CD8-positive, alpha-beta memory T cell (primary cell): ENCODE measurements at regions not wholly inside any gene's neighbourhood (a gene's known extent, or its start where the extent isn't known, plus 50 kb on each side); places are given as distances from the start of the nearest gene placed in this dataset.

Experiments
- CTCF ChIA-PET: fragments of 350-600 bp; sonication (Branson Sonifier 250); formaldehyde crosslinking; loops from one replicate; lab custom pipeline; 2021; ENCODE audit warnings: antibody characterized with exemption; lab: Charles Lee
- POLR2A ChIA-PET: fragments of 350-600 bp; sonication (Branson Sonifier 250); formaldehyde crosslinking; loops from one replicate; lab custom pipeline; 2021; ENCODE audit warnings: antibody characterized with exemption; lab: Charles Lee
- DNase-seq, 5 donors: peaks; one replicate each; pipeline versions ENCODE4 v3.0.0 to v3.0.0-alpha.2; 2020 to 2022; ENCODE audit warnings: mixed read lengths in 1 of 5
- H3K27ac ChIP-seq: one replicate; pipeline ENCODE4 v1.7.0; 2013; ENCODE audit warnings: low read depth, mild to moderate bottlenecking, low read length, moderate library complexity
- H3K27me3 ChIP-seq: 2 replicates; pipeline ENCODE4 v1.7.0; 2013; ENCODE audit warnings: low read length, mild to moderate bottlenecking; ENCODE audit not compliant: insufficient read depth, poor library complexity, severe bottlenecking
- H3K36me3 ChIP-seq: 2 replicates; pipeline ENCODE4 v1.7.0; 2013; ENCODE audit warnings: mild to moderate bottlenecking, low read length, moderate library complexity; ENCODE audit not compliant: insufficient read depth
- H3K4me1 ChIP-seq: 2 replicates; pipeline ENCODE4 v1.7.0; 2013; ENCODE audit warnings: mild to moderate bottlenecking, low read length, moderate library complexity; ENCODE audit not compliant: insufficient read depth
- H3K4me3 ChIP-seq: 2 replicates; pipeline ENCODE4 v1.7.0; 2013; ENCODE audit warnings: mild to moderate bottlenecking, low read length
- H3K9me3 ChIP-seq: 2 replicates; pipeline ENCODE4 v1.7.0; 2013; ENCODE audit warnings: mild to moderate bottlenecking, low read length
- H3K27ac Mint-ChIP-seq, 8 donors: one replicate each; pipeline ENCODE4 v1.8.0; 2020 to 2021; ENCODE audit warnings: mixed read lengths in 8 of 8, mild to moderate bottlenecking in 6 of 8, inconsistent platforms in 3 of 8, moderate library complexity in 3 of 8
- H3K27me3 Mint-ChIP-seq, 2 donors: one replicate each; pipeline ENCODE4 v1.8.0; 2020 to 2021; ENCODE audit warnings: mixed read lengths in 2 of 2, mild to moderate bottlenecking in 1 of 2, moderate library complexity in 1 of 2
- H3K36me3 Mint-ChIP-seq, 3 donors: one replicate each; pipeline ENCODE4 v1.8.0; 2020 to 2021; ENCODE audit warnings: mixed read lengths in 3 of 3, inconsistent platforms in 1 of 3, mild to moderate bottlenecking in 1 of 3
- H3K4me1 Mint-ChIP-seq, 3 donors: one replicate each; pipeline ENCODE4 v1.8.0; 2020 to 2021; ENCODE audit warnings: mixed read lengths in 3 of 3, inconsistent platforms in 1 of 3, mild to moderate bottlenecking in 1 of 3
- H3K4me3 Mint-ChIP-seq, 7 donors: one replicate each; pipeline ENCODE4 v1.8.0; 2020 to 2021; ENCODE audit warnings: mixed read lengths in 7 of 7, mild to moderate bottlenecking in 6 of 7, moderate library complexity in 4 of 7, inconsistent platforms in 2 of 7
- H3K9me3 Mint-ChIP-seq, 5 donors: one replicate each; pipeline ENCODE4 v1.8.0; 2020 to 2022; ENCODE audit warnings: mixed read lengths in 5 of 5, mild to moderate bottlenecking in 3 of 5, moderate library complexity in 2 of 5, inconsistent platforms in 1 of 5

DNA sequence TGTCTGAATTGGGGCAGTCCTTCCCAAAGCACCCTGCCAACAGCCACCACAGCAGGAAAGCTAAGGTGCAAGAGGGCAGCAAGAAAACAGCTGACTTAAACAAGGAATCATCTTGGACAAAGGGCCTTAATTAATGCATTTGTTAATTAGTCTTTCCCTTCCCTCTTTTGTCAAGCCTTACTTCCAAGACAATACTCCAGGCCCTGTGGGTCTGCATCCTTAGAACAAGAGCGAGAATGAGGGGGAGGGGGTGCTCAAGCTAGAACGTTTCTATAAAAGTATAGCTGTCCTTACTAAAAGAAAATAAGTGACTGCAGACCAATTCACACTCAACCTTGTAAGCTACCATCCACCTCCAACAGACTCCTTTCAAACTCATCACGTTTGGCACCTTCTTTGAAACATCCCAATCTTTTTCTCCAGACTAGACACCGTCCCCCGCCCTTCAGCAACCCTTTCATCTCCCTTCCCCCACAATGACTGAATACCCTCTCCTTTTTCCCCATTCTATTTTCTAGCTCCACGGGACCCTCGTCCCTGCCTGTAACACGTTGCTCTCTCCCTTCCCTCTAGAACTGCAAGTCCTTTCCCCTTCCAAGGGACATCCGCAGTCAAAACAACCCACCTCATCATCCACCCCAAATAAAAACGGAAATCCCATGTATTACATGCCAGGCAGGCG is 85.7 kb upstream of the RNF38 start:
- ChIA-PET POLR2A (interaction anchor here (0.7 to 3.6 kb wide), 4 partner anchors 14 to 228 kb away, joined by 3 to 24 read pairs (median 7); no protein-coding TSS in a partner anchor), CTCF (interaction anchor here (0.9 to 4.2 kb wide), 8 partner anchors 12 to 78 kb away, joined by 3 to 22 read pairs (median 4); no protein-coding TSS in a partner anchor)
- Mint-ChIP-seq H3K9me3 (no peaks in the 10 kb centered on the region), H3K36me3 (peaks cover 0 to 11% (median 0%) of the 10 kb centered on the region in 3 donors), H3K4me1 (peaks cover 64 to 75% (median 71%) of the 10 kb centered on the region in 3 donors), H3K27me3 (peaks cover 0 to 6% of the 10 kb centered on the region in 2 donors), H3K4me3 (peak overlapping the region; percentile 76 to 95 (median 90)), H3K27ac (peak overlapping the region; percentile 67 to 99 (median 92))
- H3K27me3 ChIP-seq = no peaks in the 10 kb centered on the region
- peaks cover 44% of the 10 kb centered on the region for H3K4me1 ChIP-seq
- no peak for DNase-seq
- no peaks in the 10 kb centered on the region for H3K9me3 ChIP-seq
- H3K4me3 ChIP-seq = peak overlapping the region; percentile 57
- peak overlapping the region; percentile 70 for H3K27ac ChIP-seq
- no peaks in the 10 kb centered on the region for H3K36me3 ChIP-seq

DNA sequence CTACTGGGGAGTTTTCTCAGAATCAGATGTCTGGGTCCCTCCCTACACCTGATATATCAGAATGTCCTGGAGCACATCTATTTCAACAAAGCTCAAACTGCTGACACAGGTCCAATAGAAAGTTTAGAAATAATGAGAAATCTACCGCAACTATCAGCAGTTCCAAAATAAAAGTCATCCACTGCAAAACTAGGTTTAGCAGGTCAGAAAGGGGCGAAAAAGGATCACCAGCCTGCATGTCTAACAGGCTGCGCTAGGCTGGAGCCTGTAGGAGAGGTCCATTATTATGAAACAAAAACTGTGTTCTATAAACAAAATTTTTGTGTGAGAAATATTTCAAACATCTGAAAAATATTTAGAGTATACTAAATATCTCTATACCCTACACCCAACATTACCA is 84.1 kb upstream of the RNF38 start:
- peaks cover 42% of the 10 kb centered on the region for H3K4me1 ChIP-seq
- H3K36me3 Mint-ChIP-seq = peaks cover 0 to 11% (median 0%) of the 10 kb centered on the region in 3 donors
- POLR2A ChIA-PET = no interaction called here
- no peaks in the 10 kb centered on the region for H3K9me3 Mint-ChIP-seq
- H3K4me1 Mint-ChIP-seq = peaks cover 61 to 72% (median 71%) of the 10 kb centered on the region in 3 donors
- CTCF ChIA-PET = no interaction called here
- peak overlapping the region in 6 of 8 donors; percentile 21 to 82 (median 48) for H3K27ac Mint-ChIP-seq
- H3K27me3 ChIP-seq = no peaks in the 10 kb centered on the region
- peaks cover 0 to 6% of the 10 kb centered on the region in 2 donors for H3K27me3 Mint-ChIP-seq
- no peaks in the 10 kb centered on the region for H3K9me3 ChIP-seq
- H3K4me3 Mint-ChIP-seq = peak overlapping the region in 2 of 7 donors; percentile 1 to 70
- DNase-seq = no peak
- H3K27ac ChIP-seq = no peak overlapping the region
- no peaks in the 10 kb centered on the region for H3K36me3 ChIP-seq
- H3K4me3 ChIP-seq = no peak overlapping the region

DNA sequence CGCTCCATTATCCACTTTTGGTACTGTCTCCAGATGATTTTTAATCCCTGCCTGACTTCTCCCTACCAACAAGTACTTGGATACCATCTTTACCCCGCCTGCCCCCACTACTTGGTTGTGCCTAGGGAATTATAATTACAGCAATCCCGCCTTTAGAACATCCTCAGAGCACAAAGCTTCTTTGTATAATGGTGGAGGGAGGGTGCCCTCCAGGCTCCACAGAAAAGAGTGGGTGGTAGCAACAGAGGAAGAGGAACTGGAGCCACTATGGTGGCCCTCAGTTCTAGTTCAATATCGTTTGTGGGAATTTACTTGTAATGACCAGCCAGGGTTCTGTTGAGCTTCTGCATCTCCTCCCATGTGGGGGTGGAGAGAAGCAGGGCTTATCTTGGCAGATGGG is 79.0 kb upstream of the RNF38 start:
- Histone ChIP-seq H3K4me3 (no peak overlapping the region), H3K4me1 (peaks cover 14% of the 10 kb centered on the region), H3K27me3 (no peaks in the 10 kb centered on the region), H3K36me3 (no peaks in the 10 kb centered on the region), H3K27ac (no peak overlapping the region), H3K9me3 (no peaks in the 10 kb centered on the region)
- no peak for DNase-seq
- ChIA-PET POLR2A (no interaction called here), CTCF (no interaction called here)
- peak overlapping the region in 1 of 7 donors; percentile 41 for H3K4me3 Mint-ChIP-seq
- peaks cover 34 to 46% (median 42%) of the 10 kb centered on the region in 3 donors for H3K4me1 Mint-ChIP-seq
- no peaks in the 10 kb centered on the region for H3K9me3 Mint-ChIP-seq
- peaks cover 0 to 8% (median 0%) of the 10 kb centered on the region in 3 donors for H3K36me3 Mint-ChIP-seq
- peak overlapping the region in 7 of 8 donors; percentile 1 to 81 (median 44) for H3K27ac Mint-ChIP-seq
- H3K27me3 Mint-ChIP-seq = no peaks in the 10 kb centered on the region

DNA sequence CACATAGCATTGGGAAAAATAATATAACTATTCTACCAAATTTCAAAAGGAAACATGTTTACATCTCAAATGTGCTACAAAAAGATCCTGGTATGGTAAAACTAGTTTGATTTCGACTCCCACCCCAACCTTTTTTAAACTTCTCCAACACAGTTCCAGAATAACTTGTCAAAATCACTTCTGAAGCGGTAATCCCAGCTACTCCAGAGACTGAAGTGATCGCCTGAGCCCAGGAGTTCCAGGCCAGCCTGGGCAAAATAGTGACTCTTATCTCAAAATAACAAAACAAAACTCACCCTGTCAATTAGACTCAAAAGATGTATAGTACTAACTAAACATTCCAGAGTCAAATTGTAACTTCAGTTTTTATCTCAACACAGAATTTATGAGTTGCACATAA is 71.3 kb upstream of the RNF38 start:
- Mint-ChIP-seq H3K9me3 (no peaks in the 10 kb centered on the region), H3K36me3 (peaks cover 0 to 6% (median 0%) of the 10 kb centered on the region in 3 donors), H3K27me3 (no peaks in the 10 kb centered on the region), H3K27ac (peak overlapping the region; percentile 73 to 100 (median 96)), H3K4me3 (peak overlapping the region in 6 of 7 donors; percentile 77 to 93 (median 86)), H3K4me1 (peaks cover 35 to 49% (median 47%) of the 10 kb centered on the region in 3 donors)
- peak overlapping the region; percentile 60 for H3K27ac ChIP-seq
- H3K4me1 ChIP-seq = peaks cover 25% of the 10 kb centered on the region
- no peak for DNase-seq
- peak overlapping the region; percentile 64 for H3K4me3 ChIP-seq
- H3K27me3 ChIP-seq = no peaks in the 10 kb centered on the region
- no peaks in the 10 kb centered on the region for H3K36me3 ChIP-seq
- POLR2A ChIA-PET = interaction anchor here (1.7 to 2.3 kb wide), 2 partner anchors 15 to 17 kb away, joined by 11 read pairs; no protein-coding TSS in a partner anchor
- no peaks in the 10 kb centered on the region for H3K9me3 ChIP-seq
- CTCF ChIA-PET = interaction anchor here (1.1 to 2.2 kb wide), 6 partner anchors 11 to 85 kb away, joined by 3 to 9 read pairs (median 4); no protein-coding TSS in a partner anchor

DNA sequence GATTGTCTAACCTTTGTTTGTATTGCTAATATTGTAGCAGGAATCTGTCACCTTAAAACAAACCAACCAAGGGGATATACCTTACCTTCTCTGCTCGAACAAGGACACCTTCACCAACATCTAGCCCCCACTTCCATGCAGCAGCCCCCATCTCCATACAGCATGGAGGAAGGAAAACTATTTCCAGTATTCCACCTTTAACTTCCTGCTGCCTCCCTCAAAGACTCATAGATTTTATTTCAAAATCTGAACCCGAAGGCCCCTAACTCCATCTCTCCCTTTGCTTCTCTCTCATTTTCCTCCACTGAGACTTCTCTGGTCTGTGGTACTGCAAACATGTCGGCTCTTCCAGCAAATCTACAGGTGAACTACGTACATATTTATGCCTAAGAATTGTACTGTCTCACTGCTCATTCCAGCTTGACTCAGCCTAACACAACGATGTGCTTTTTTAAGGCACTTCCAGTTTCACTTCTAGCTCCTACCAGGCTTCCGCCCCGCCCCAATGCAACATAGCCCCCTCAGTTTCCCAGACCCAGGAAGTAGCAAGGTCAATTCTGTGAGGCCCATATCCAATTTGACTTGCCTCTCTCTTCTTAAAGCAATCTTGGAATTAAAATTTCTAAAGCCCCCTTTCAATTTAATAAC is 70.7 kb upstream of the RNF38 start:
- H3K9me3 Mint-ChIP-seq = no peaks in the 10 kb centered on the region
- H3K27ac Mint-ChIP-seq = peak overlapping the region; percentile 73 to 100 (median 96)
- H3K27me3 ChIP-seq = no peaks in the 10 kb centered on the region
- peak overlapping the region; percentile 64 for H3K4me3 ChIP-seq
- H3K27me3 Mint-ChIP-seq = no peaks in the 10 kb centered on the region
- POLR2A ChIA-PET = interaction anchor here (0.6 to 2.3 kb wide), 4 partner anchors 11 to 23 kb away, joined by 3 to 11 read pairs (median 7); no protein-coding TSS in a partner anchor
- peaks cover 35 to 49% (median 47%) of the 10 kb centered on the region in 3 donors for H3K4me1 Mint-ChIP-seq
- H3K27ac ChIP-seq = peak overlapping the region; percentile 60
- H3K4me3 Mint-ChIP-seq = peak overlapping the region; percentile 67 to 93 (median 82)
- DNase-seq = peak; percentile 57 to 73 (median 63)
- peaks cover 0 to 3% (median 0%) of the 10 kb centered on the region in 3 donors for H3K36me3 Mint-ChIP-seq
- no peaks in the 10 kb centered on the region for H3K9me3 ChIP-seq
- H3K36me3 ChIP-seq = no peaks in the 10 kb centered on the region
- CTCF ChIA-PET = interaction anchor here (1.1 to 2.2 kb wide), 6 partner anchors 11 to 85 kb away, joined by 3 to 9 read pairs (median 4); no protein-coding TSS in a partner anchor
- H3K4me1 ChIP-seq = peaks cover 25% of the 10 kb centered on the region

DNA sequence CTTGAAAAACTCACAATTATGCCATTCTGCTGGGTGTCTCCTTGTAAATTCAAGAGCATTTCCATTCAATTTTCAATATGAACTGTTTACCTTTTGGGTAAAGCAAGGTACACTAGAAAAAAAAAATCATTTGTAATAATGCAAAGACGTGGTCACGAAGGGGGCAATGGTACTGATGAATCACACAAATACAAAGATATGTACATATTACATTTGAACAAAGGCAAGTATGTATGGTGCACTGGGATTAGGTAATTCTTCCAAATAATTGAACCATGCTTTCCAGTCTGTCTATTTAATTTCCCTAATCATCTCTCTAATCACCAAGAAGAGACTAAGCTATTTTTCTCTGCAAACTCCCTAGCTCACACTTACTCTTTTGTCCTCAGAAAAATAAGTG is 63.4 kb upstream of the RNF38 start:
- H3K9me3 ChIP-seq = no peaks in the 10 kb centered on the region
- peaks cover 10% of the 10 kb centered on the region for H3K4me1 ChIP-seq
- H3K4me1 Mint-ChIP-seq = peaks cover 47 to 66% (median 66%) of the 10 kb centered on the region in 3 donors
- no peak for DNase-seq
- peak overlapping the region in 6 of 8 donors; percentile 5 to 75 (median 30) for H3K27ac Mint-ChIP-seq
- ChIA-PET CTCF (interaction anchor here (1.1 kb wide), 1 partner anchor 13 kb away, joined by 4 read pairs; no protein-coding TSS in a partner anchor), POLR2A (interaction anchor here (0.9 kb wide), 1 partner anchor 23 kb away, joined by 3 read pairs; no protein-coding TSS in a partner anchor)
- peak overlapping the region in 1 of 7 donors; percentile 19 for H3K4me3 Mint-ChIP-seq
- peaks cover 0 to 6% (median 0%) of the 10 kb centered on the region in 3 donors for H3K36me3 Mint-ChIP-seq
- no peaks in the 10 kb centered on the region for H3K27me3 ChIP-seq
- no peak overlapping the region for H3K27ac ChIP-seq
- H3K9me3 Mint-ChIP-seq = no peaks in the 10 kb centered on the region
- H3K4me3 ChIP-seq = no peak overlapping the region
- no peaks in the 10 kb centered on the region for H3K36me3 ChIP-seq
- no peaks in the 10 kb centered on the region for H3K27me3 Mint-ChIP-seq

DNA sequence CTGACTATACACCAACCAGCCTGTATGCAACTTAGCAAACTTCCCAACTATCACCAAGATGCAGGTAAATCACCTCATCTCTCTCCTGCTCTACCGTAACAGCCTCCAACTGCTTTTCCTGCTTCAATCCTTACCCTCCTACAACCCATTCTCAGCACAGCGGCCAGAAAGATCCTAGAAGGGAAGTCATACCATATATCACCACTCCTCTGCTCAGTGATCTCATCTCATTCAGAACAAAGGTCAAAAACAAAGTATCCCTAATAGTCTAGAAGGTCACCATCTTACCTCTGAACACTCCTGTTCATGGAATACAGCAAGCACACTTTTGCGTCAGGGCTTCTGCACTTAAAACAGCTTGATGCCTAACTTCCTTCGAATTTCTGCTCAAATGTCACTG is 62.2 kb upstream of the RNF38 start:
- peak overlapping the region in 7 of 8 donors; percentile 0 to 91 (median 65) for H3K27ac Mint-ChIP-seq
- peaks cover 0 to 3% of the 10 kb centered on the region in 2 donors for H3K27me3 Mint-ChIP-seq
- no peak for DNase-seq
- H3K4me3 ChIP-seq = no peak overlapping the region
- no peaks in the 10 kb centered on the region for H3K9me3 ChIP-seq
- H3K4me1 ChIP-seq = peaks cover 22% of the 10 kb centered on the region
- no peaks in the 10 kb centered on the region for H3K36me3 ChIP-seq
- H3K36me3 Mint-ChIP-seq = peaks cover 0 to 6% (median 0%) of the 10 kb centered on the region in 3 donors
- peaks cover 49 to 67% (median 66%) of the 10 kb centered on the region in 3 donors for H3K4me1 Mint-ChIP-seq
- H3K27ac ChIP-seq = no peak overlapping the region
- POLR2A ChIA-PET = interaction anchor here (0.9 to 1.0 kb wide), 2 partner anchors 24 to 26 kb away, joined by 3 read pairs; no protein-coding TSS in a partner anchor
- no peaks in the 10 kb centered on the region for H3K27me3 ChIP-seq
- CTCF ChIA-PET = interaction anchor here (1.1 kb wide), 1 partner anchor 11 kb away, joined by 4 read pairs; no protein-coding TSS in a partner anchor
- H3K9me3 Mint-ChIP-seq = no peaks in the 10 kb centered on the region
- no peak overlapping the region for H3K4me3 Mint-ChIP-seq
